ENCODE measurements at regions not wholly inside any gene's neighbourhood (a gene's known extent, or its start where the extent isn't known, plus 50 kb on each side); places are given as distances from the start of the nearest gene placed in this dataset.

DNA sequence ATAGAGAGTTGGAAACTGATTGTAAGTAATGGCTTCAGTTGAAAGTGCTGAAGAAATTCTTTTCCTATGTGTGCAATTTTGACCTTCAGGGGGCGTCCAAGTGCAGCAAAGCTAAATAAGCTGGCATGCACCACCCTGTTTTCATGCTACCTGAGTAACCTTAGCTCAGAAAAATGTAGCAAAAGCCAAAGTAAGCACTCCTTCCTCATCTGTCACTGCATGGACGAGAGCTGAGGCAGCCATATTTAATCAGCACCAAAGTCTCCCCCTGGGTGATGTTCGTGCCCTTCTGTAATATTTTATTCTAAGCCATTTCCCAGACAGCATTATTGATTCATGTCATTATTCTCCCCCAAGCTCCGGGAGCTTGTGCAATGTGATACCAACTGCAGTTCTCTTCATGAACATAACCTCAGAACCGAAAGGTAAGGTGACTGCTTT is 123.1 kb downstream of the RPS12 start:
- no peak for DNase-seq

DNA sequence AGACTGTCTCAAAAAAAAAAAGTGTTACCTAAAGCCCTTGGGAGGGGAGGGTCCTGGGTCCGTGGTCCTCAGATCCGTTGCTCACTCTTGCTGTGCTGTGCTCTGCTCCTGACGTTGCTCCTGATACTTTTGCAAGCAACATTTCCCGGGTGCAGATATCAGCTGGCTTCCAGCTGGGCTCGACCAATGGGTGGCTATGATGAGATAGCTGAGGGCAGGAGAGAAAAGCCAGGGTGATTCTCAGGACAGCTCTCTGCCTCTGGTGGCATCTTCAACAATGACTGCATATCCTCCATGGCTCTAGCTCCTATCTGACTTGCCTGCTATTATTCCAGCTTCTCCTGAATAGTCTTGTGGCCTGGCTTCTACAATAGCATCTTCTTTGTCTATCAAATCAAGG is 134.5 kb downstream of the RPS12 start:
- DNase-seq, result no peak

DNA sequence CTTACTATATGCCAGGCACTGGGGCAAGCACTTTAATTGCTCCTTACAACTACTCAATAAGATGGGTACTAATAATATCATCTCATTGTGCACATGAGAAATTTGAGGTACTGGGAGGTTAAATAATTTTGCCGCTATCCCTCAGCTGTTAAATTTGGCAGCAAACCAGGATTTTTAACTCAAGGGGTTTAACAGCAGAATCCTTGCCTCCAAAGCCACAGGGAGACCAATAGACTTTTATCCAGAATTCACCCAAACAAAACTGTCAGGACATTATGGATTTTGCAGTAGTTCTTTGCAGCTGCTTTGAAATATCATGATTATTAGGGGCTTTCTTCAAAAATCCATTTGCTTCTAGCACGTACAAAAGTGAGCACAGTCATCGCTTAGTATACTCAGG is 136.2 kb downstream of the RPS12 start:
- no peak for DNase-seq

DNA sequence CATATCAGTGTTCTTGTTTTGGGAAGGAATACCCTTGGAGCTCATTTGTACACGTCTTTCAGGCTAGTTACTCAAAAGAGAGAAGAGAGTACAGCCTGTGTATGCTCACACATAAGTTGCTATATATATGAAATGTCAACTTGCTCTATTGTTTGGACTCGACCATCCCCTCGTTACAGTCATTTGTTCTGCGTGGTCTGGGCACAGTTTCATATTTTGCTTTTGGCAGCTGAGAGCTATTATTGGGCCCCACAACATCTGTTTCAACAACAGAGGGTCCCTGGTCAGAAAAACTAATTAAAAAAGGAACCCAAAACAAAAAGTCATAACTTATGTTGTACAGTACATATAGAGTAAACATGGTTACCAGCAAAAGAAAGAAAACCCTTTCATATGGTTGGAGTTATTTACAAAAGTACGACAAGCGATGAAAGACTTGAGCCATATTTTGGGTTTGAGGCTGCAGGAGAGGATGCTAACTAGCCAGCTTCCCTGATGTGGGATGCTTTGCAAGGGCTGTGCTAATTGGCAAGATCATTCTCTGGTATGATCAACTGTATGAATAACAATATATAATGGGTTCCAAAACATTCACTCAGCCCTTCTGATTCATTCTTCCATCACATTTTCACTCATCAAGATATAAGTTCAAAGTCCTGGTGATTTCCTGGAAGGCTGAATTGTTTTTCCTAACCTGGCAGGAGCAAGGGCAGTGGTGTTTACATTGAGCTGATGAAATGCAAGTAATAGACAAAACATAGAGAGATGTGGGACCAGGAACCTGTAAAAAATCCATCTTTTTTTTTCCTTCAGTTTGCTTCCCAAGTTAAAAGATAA is 137.9 kb downstream of the RPS12 start:
- no peak for DNase-seq

DNA sequence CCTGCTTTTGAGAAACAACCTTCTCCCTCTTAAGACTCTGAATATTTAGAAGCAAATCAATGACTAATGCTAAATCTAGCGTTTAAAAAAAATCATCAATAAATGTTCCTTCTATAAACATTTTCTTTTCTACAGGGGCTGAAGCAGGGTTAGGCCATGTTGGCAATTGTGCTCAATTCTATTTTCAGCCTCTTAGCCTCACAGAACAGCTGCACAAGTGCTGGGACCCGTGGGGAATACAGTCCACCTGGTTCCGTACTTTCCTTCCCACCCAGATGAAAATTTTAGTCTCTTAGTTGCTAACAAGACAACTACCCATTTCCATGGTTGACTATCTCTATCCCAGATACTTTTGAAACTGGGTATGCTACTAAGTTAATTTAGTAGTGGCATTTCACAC is 138.6 kb downstream of the RPS12 start:
- no peak for DNase-seq

DNA sequence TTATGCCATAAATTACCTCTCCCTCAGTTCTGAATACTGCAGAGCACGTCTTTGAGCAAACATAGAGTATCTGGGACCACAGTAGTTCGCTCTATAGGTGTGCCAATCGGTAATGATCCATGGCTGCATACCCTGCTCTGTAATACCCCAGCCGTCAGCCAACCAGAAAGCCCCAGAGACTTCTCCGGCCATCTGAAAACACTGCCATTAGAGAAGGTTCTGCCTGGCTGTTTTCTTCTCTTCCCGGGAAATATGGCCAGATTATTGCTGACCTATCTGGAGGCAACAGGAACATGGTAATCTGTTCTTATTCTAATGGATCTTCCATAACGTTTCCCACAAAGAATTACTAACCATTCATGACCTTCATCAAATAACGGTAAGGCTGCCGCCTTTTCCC is 139.9 kb downstream of the RPS12 start:
- no peak for DNase-seq

DNA sequence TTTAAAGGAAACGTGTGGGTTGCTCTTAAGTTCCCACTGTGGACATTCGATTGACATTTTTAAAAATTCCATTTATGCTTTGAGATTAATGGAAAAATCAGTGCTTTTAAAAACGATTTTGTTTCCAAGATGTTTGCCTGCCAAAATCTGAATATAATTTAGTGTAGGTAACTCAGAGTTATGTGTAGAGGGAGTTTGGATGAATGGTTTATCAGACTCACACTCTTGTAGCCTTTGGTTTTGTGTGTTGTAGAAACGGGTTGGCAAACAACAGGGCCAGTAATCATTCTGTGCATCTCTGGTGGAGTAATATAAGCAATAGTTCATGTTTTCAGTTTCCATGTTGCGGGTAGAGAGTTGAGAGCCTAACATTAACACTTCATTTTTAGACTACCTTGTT is 140.6 kb downstream of the RPS12 start:
- DNase-seq, result no peak

DNA sequence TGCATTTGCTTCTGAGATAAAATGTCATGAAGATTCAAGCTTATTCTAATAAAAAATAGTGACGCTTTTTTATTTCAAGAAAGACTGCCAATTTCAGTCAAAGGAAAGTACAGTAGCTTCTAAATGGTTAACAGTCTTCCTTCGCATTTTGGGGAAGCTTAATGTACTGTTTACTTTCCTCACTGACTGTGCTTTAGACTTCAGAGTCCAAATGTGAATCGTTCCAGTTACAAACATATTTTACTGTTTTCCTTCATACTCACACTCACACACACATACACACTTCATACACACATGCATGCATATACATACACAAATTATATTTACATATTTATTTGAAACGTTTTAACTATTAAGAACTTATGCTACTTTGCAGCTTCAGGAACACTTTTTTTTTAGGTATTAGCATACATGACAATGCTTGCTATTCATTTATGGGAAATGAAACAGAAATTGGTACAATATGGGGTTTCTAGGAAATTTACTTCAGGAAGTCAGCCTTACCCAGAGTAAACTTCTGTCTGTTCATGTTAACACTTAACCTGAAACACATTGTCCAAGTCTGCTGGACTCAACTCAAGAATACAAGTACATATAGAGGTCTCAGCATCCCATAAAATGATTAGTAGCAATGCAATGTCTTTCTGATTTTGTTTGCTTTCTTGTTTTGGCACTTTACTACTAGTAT is 145.4 kb downstream of the RPS12 start:
- DNase-seq, result no peak

DNA sequence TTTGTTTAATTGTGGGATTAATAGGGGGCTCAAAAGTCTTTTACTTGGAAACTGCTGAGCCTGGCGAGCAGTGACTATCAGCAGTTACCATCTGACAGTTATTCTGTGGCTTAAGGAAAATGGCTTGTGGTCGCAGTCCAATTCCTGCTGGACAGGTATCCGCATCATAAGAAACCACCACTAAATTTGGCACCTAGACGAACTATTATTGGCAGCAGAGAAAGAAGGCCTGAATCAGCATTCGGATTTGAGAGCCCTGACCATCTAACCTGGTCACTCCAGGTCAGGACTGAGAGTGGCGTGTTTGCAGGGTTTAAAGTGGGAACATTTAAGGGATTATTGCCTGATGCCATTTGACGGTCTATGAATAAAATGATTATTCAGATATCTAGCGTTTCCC is 146.4 kb downstream of the RPS12 start:
- no peak for DNase-seq

DNA sequence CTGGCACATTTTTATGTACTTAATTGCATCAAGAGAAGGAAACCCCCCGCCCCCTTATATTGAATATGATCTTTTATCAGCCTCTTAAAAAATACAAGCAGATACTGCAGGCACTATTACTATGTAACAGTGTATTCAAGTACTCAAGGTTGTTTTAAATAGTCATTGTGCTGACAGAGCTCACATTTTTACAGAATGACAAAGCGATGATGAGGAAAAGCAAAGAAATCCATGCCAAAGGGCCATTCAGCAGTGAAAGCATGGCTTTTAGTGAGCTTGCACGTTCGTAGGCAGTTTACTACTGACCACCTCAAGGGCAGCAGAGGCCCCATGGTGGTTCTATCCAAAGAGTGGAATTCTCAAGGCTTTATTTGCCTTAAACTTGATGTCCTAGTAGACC is 146.8 kb downstream of the RPS12 start:
- DNase-seq, result no peak

DNA sequence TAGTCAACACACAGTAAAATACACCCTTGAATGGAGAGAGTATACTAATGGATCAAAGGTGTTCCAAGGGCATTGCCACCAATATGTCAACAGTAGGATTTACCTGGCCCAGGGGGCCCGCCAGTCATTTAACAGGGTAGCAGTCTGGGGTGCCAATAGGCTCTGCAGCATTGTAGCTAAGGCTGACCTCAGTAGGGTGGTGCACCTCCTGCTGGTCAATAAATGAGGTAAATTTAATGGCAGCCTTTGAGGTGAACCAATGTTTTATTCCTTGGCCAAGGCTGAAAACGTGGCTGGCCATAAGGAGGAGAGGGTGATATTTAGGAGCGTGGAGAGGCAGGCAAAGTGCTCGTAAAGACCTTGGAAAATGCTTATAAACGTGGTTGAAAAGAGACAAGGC is 147.2 kb downstream of the RPS12 start:
- no peak for DNase-seq

DNA sequence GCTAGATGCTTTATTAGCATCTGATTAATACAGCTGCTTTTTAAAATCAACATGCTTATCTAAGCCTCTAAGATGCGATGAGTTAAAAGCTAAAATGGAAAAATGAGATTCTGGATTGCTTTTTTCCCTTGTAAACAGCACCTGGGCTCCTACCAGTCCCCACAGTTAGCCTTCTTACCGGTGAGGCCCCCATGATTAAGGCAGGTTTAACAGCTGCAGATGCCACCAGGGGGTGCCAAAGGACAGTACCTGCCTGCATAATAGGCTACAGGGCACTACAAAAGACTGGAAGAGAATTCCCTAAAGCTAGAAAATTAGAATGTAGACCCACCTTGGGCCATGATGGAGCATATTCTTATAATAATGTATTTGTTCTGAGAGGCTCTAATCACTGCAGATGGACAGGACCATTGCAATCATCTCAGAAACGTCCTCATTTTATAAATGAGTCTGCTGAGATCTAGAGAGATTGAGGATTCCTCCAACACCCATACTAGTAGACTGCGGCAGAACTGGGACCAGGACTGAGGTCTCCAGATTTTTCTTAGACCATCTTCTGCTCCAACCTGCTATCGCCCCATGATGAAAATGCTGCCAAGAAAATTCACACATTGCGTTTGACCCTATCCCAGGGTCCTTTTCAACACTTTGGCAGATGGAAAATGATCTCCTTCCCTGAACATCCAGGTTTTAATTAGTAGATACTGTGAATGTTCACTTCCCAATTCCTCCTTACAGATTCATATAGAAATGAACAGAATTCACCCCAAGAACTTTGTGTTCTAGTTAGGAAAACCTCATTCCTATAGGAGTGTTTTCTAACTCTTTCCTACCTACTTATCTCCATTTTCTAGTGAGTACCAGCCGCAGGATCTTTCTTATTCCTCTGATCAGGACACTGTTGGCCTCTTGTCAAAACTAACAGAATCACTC is 148.8 kb downstream of the RPS12 start:
- DNase-seq, result peak; percentile 24 to 43

DNA sequence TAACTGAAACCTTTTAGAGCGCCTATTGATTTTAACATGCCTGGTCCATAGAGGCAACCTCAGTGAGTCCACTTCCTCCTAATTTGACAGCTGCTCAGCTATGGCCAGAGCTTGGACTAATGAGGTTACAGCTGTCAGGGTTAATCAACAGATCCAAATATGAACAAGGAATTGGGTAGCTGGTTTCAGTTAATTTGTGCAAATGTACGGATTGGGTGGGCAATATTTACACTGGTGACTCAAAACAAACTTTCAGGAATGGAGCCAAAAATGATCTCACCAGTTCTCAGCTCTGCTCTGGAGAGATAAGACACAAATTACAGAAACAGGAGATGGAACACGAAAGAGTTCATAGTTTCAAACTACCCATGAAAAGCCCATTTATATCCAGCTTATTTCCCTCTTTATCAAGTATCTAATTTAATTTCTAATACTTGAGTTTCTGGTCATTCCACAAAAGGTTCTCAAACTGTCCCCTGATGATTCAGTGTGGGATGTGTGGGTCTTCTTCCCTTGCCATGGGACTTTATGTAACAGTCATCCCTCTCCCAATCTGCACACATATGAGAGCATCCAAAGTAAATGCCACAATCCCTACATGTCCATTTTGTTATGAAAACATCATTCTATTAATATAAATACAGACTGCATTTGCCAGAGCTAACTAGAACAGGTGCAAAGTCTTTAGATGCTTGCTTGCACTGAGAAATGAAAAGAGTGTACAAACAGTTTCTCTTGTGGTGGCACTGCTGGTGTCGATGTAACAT is 149.9 kb downstream of the RPS12 start:
- no peak for DNase-seq

DNA sequence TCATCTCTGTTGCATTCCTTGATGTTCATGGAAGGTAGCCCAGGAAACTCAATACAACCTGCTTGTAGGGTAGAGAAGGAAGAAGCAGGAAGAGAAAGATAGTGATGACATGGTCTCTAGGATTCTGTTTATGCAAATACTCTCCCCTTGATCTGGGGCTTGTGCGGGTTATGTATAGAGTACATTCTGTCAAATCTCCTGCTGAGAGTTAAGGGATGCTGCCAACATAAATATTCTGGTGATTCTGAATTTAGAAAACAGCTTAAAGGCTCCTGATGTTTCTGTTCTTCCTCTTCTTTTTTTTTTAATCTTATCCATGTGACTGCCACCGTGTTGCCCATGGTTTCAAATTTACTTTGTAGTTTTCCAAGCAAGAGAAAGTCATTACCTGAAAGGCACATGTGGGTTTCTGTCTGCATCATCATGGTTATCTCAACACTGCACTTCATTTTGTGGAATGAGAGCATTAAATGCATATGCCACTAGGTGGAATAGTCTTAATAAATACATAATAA is 150.6 kb downstream of the RPS12 start:
- DNase-seq, result no peak

DNA sequence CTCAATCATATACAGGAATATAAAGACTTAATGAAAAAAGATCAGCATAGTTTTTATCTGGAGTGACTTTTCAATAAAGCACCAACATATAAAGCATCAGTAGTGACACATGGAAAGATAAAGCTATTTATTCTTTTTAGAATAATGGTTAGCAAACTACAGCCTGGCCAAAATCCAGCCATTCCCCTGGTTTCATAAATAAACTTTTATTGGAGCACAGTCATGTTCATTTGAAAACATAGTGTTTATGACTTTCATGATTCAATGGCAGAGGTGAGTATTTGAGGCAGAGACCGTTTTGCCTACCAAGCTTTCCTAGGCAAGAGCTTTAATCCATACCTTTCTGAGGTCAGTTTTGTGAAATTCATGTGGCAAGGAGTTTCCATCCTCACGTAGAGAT is 153.5 kb downstream of the RPS12 start:
- DNase-seq, result no peak

DNA sequence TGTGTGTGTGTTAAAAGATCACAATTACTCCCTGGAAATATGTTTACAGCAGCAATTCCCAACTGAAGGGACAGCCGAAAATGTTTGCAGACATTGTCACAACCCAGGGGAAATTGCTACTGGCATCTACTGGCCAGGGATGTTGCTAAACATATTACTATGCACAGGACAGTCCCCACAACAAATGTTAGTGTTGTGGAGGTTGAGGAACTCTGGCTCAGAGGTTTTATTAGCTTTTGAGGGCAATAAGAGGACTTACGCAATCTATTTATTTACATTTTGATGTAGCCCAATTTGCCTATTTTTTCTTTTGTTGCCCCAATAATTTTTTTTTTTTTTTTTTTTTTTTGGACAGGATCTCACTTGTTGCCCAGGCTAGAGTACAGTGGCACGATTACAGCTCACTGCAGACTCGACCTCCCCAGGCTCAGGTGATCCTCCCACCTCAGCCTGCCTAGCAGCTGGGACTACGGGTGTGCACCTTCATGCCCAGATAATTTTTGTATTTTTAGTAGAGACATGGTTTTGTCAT is 154.1 kb downstream of the RPS12 start:
- DNase-seq, result no peak

DNA sequence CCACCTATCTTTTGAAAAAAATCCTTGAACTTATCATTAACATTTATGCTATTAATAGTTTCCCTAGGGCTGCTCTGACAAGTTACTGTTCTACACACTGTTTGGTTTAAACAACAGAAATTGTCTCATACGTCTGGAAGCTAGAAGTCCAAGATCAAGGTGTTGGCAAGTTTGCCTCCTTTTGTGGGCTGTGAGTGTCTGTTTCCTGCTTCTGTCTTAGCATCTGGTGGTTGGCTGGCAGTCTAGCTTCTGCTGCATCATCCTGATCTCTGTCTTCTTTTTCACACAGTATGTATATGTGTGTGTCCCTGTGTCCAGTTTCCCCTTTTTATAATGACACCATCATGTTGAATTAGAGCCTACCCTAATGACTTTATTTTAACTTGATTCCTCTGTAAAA is 154.8 kb downstream of the RPS12 start:
- DNase-seq, result no peak

DNA sequence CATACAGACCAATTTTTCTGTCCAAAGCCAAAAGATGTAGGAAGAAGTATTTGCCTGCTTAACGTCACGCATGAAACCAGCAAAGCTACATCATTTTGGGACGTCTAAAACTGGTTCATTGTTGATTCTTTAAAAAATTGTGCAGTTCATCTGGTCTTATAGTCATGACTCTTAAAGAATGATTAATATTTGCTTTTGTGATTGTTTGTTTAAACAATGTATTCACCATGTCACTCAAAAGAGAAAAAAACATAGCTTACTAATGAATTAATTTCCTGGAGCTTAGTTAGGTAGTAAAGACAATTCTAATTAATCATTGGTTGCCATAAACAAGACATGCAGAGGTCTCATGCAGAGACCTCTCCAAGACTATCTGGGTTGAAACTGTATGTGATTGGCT is 157.3 kb downstream of the RPS12 start:
- no peak for DNase-seq

DNA sequence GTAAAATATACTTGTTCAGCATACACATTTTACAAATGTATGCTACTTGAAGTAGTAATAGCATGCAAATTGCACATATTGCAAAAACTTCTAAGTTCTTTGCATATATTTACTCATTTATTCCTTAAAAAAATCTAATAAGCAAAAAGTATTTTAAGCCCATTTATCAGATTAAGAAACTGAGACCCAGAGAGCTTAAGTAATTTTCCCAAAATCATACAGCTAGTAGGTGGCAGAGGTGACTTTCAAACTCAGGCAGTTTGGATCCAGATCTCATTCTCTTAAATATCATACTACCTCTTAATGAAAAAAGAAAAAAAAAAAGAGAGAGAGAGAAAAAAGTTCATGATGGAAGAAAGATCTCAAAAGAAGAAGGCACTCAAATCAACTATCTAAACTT is 157.9 kb downstream of the RPS12 start:
- DNase-seq, result no peak

DNA sequence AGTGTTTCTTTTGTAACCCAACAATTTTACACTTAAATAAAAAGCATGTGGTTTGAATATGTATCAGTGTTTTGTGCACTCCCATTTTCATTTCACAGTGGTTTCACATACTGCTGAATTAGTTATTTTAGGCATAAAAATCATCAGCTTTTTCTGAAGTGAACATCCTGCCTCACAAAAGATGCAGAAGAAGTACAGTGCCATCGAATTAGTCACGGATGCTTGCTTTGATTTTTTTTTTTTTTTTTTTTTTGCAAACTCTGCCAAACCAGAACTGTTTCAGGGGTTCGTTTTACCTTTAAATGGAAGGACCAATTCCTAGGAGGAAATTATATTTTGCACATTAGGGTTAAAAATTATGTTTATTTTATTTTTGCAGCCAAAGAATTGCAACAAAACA is 158.6 kb downstream of the RPS12 start:
- no peak for DNase-seq

DNA sequence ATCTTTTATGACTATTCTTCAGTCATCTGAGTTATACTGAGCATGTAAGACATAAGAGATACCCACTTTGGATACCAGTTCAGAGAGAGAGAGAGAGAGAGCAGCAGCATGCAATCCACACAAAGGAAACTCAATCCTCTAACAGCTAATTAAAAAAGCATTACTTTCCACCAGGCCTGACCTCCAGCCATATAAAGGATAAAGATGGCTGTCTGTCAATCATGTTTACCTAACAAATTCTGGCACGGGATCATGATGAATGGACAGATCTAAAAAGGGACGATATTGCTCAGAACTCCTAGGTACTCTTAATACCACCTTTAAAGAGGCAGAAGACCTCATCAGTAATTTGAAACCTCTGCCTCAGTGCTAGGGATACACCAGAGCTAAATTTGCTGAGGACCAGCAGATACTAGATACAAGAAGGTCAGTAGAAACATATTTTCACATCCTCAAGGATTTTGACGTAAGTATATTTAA is 159.2 kb downstream of the RPS12 start:
- DNase-seq, result no peak

DNA sequence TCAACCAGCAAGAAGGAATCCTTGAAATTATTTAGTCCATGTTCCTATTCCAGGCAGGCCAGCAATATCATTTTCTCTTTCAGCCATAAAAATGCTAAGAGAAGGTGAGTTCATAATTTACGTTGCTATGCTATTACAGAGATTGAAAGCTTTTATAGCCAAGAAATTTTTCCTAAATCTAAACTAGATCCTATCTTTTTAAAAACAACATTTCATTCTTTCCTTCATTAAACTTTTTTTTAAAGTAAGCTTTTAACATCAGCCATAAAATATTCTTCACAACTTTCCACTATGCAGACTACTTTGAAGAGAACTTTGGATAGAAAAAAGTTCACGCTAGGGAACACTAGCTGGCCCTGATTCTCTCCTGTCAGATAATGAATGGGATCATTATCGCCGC is 159.8 kb downstream of the RPS12 start:
- no peak for DNase-seq

Data from CD4-positive, alpha-beta T cell treated with Interleukin-4 for 1 hour (primary cell).